ENCODE measurements at regions not wholly inside any gene's neighbourhood (a gene's known extent, or its start where the extent isn't known, plus 50 kb on each side); places are given as distances from the start of the nearest gene placed in this dataset.

DNA sequence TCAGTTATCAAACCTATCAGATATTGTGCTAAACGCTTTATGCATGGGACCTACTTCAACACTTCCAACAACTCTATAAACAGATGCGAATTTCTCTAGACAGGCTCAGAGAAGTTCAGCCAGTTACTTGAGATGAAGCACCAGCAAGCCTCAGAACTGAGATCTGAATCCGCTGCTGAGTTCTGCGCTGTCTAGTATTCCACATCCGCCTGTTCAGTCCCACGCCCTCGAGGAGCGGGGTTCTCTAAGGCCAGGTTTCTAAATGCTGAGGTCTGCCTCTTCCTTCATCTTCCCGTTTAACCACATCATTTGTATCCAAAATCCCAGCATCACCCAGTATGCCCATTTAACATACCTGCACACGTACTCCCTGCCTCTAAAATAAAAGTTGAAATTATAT is 297.8 kb upstream of the ZNF32 start:
- TF ChIP-seq, protein P1, sequence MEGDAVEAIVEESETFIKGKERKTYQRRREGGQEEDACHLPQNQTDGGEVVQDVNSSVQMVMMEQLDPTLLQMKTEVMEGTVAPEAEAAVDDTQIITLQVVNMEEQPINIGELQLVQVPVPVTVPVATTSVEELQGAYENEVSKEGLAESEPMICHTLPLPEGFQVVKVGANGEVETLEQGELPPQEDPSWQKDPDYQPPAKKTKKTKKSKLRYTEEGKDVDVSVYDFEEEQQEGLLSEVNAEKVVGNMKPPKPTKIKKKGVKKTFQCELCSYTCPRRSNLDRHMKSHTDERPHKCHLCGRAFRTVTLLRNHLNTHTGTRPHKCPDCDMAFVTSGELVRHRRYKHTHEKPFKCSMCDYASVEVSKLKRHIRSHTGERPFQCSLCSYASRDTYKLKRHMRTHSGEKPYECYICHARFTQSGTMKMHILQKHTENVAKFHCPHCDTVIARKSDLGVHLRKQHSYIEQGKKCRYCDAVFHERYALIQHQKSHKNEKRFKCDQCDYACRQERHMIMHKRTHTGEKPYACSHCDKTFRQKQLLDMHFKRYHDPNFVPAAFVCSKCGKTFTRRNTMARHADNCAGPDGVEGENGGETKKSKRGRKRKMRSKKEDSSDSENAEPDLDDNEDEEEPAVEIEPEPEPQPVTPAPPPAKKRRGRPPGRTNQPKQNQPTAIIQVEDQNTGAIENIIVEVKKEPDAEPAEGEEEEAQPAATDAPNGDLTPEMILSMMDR (conservative IDR thresholded peaks at IDR 0.05), result no peak
- TF ChIP-seq ZFX (IDR thresholded peaks at IDR 0.05), result no peak
